ENCODE measurements at regions not wholly inside any gene's neighbourhood (a gene's known extent, or its start where the extent isn't known, plus 50 kb on each side); places are given as distances from the start of the nearest gene placed in this dataset.
A peak's percentile ranks its signal among the peaks of the same experiment; 100 is the strongest.

DNA sequence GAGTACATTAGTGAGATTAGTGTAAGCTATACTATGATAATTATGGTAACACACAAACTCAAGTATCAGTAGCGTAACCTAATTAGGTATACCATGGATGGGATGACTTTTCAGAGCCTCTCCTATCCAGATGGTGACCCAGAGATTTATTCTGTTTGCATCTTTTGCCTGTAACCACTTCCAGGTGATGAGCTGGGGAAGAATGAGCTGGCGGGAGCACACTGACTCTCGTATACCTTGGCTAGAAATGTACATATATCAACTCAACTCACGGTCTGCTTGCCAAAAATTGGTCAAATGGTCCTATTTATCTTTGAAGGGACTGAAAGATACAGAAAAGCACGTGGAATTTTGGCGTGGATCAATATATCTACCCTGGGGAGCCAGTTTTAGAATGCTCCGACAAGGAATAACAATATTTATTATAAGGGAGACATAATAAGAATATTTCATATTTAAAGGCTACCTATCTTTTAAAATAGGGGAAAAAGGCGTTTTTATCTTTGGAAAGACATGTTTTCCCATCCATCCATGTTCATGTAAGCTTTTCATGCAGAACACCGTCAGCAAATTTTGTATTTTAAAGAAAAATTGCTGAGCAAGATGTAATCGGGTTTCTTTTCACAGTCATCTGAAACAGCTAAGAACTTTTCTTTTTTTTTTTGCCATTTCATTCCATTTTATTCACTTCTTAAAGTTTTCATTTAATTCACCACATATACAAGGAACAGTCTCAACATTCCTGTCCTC is 502.6 kb upstream of the CBLB start:
- Histone ChIP-seq H3K9me3 (ENCODE audit: control insufficient read depth in 4 of 4, insufficient read depth in 3 of 4, low read length in 3 of 4) (no peaks in the 10 kb centered on the region), H3K4me1 (ENCODE audit: control insufficient read depth in 5 of 5, insufficient read depth in 5 of 5, low read length in 5 of 5) (peaks cover 0 to 23% (median 0%) of the 10 kb centered on the region in 5 donors), H3K27ac (ENCODE audit: low read depth in 1 of 2, low read length in 1 of 2) (no peak overlapping the region), H3K27me3 (ENCODE audit: control insufficient read depth in 3 of 3, insufficient read depth in 3 of 3, low read length in 2 of 3) (no peaks in the 10 kb centered on the region), H3K9ac (ENCODE audit: insufficient read depth in 1 of 2, low read length in 2 of 2) (no peak overlapping the region), H3K36me3 (ENCODE audit: control insufficient read depth in 4 of 4, insufficient read depth in 4 of 4, low read length in 4 of 4) (no peaks in the 10 kb centered on the region), H3K4me3 (no peak overlapping the region)
- ATAC-seq (ENCODE audit: insufficient read depth, low FRiP score) (no peak), DNase-seq (no peak)
- TF ChIP-seq, protein P1, sequence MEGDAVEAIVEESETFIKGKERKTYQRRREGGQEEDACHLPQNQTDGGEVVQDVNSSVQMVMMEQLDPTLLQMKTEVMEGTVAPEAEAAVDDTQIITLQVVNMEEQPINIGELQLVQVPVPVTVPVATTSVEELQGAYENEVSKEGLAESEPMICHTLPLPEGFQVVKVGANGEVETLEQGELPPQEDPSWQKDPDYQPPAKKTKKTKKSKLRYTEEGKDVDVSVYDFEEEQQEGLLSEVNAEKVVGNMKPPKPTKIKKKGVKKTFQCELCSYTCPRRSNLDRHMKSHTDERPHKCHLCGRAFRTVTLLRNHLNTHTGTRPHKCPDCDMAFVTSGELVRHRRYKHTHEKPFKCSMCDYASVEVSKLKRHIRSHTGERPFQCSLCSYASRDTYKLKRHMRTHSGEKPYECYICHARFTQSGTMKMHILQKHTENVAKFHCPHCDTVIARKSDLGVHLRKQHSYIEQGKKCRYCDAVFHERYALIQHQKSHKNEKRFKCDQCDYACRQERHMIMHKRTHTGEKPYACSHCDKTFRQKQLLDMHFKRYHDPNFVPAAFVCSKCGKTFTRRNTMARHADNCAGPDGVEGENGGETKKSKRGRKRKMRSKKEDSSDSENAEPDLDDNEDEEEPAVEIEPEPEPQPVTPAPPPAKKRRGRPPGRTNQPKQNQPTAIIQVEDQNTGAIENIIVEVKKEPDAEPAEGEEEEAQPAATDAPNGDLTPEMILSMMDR (IDR thresholded peaks at IDR 0.05; ENCODE audit: control extremely low read depth, extremely low read depth): no peak
- 79 to 83% methylated on average over 10 of the region's 10 CpGs for WGBS, 2 donors

DNA sequence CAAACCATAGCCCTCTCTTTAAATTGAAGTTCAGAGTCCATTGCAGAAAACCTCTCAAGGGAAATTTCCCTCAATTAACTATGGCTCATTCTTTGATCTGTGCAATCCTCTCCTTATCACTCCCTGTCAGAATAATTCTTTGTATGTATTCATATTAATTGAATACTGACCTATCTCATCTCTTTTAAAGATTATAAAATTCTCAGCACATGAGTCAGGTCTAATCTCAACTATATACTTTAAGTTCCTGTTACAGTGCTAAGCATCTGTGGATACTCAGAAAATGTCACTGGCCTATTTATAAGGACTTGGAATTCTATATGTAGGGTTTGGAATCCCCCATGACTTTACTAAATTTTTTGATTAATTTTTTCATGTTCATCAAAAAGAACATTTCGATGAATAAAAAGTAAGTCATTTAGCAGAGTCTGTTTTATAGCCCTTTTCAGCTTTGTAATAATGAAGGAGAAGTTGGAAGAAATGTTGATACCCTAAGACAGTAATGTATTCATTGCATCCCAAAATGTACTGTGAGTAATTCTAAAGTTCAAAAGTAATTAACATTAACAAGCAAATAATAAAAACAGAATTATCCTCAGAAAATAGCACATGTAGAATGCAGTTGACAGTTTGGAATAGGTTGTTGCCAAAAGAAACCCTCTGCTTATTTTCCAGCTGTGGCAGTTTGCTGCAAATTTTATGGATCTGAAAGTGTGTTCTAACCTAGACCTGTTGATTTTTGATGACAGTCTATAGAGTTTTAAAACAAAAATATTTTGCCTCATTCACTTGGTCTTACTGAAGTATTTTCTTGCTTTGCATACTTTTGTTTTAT is 503.4 kb upstream of the CBLB start:
- WGBS, 2 donors: 83 to 87% methylated on average over 1 of the region's 1 CpG
- H3K27me3 ChIP-seq (ENCODE audit: control insufficient read depth in 3 of 3, insufficient read depth in 3 of 3, low read length in 2 of 3): no peaks in the 10 kb centered on the region
- no peaks in the 10 kb centered on the region for H3K9me3 ChIP-seq (ENCODE audit: control insufficient read depth in 4 of 4, insufficient read depth in 3 of 4, low read length in 3 of 4)
- peaks cover 0 to 23% (median 0%) of the 10 kb centered on the region in 5 donors for H3K4me1 ChIP-seq (ENCODE audit: control insufficient read depth in 5 of 5, insufficient read depth in 5 of 5, low read length in 5 of 5)
- no peak overlapping the region for H3K27ac ChIP-seq (ENCODE audit: low read depth in 1 of 2, low read length in 1 of 2)
- H3K36me3 ChIP-seq (ENCODE audit: control insufficient read depth in 4 of 4, insufficient read depth in 4 of 4, low read length in 4 of 4): no peaks in the 10 kb centered on the region
- ATAC-seq (ENCODE audit: insufficient read depth, low FRiP score) (no peak), DNase-seq (peak in 2 of 3 donors; percentile 59 to 65)
- no peak overlapping the region for H3K4me3 ChIP-seq
- TF ChIP-seq, protein P1 (IDR thresholded peaks at IDR 0.05; ENCODE audit: control extremely low read depth, extremely low read depth): no peak
- H3K9ac ChIP-seq (ENCODE audit: insufficient read depth in 1 of 2, low read length in 2 of 2): no peak overlapping the region

DNA sequence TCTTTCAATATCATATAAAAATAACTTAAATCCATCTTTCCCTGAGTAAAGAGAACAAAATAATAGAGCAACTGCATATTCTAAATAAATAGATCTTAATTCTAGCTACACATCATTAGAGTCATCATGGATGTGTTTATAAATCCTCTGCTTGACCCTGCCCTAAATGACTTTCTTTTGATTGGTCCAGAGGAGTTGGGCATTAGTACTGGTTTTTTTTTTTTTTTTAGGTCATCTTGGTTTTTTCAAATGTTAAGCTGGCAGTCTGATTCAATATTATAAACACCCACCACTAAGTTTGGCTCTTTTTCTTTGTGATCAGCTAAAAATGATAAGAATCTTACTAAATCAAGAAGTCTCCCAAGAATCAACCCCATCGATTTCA is 504.0 kb upstream of the CBLB start:
- TF ChIP-seq, protein P1 (IDR thresholded peaks at IDR 0.05; ENCODE audit: control extremely low read depth, extremely low read depth): no peak
- Histone ChIP-seq H3K4me3 (no peak overlapping the region), H3K36me3 (ENCODE audit: control insufficient read depth in 4 of 4, insufficient read depth in 4 of 4, low read length in 4 of 4) (no peaks in the 10 kb centered on the region), H3K9ac (ENCODE audit: insufficient read depth in 1 of 2, low read length in 2 of 2) (no peak overlapping the region), H3K9me3 (ENCODE audit: control insufficient read depth in 4 of 4, insufficient read depth in 3 of 4, low read length in 3 of 4) (no peaks in the 10 kb centered on the region), H3K27ac (ENCODE audit: low read depth in 1 of 2, low read length in 1 of 2) (no peak overlapping the region), H3K4me1 (ENCODE audit: control insufficient read depth in 5 of 5, insufficient read depth in 5 of 5, low read length in 5 of 5) (peaks cover 0 to 23% (median 0%) of the 10 kb centered on the region in 5 donors), H3K27me3 (ENCODE audit: control insufficient read depth in 3 of 3, insufficient read depth in 3 of 3, low read length in 2 of 3) (no peaks in the 10 kb centered on the region)
- DNase-seq: peak in 2 of 3 donors; percentile 56 to 66
- WGBS, 2 donors: 76 to 86% methylated on average over 1 of the region's 1 CpG
- ATAC-seq (ENCODE audit: insufficient read depth, low FRiP score): no peak
